ENCODE measurements at regions not wholly inside any gene's neighbourhood (a gene's known extent, or its start where the extent isn't known, plus 50 kb on each side); places are given as distances from the start of the nearest gene placed in this dataset.

- no peak for TF ChIP-seq CTCF (conservative IDR thresholded peaks at IDR 0.05 in 1 of 2, IDR thresholded peaks at IDR 0.05 in 1 of 2; ENCODE audit: low read depth in 1 of 2, low read length in 2 of 2)
- TF ChIP-seq EZH2 (IDR thresholded peaks at IDR 0.05; ENCODE audit: low read length, missing control alignments) = no peak
Measured at GRCh38 chr19:34094960-34095359, 77.3 kb upstream of the LSM14A start.

Data from fibroblast of lung (primary cell).